HEK293T (cell line): ENCODE measurements at regions not wholly inside any gene's neighbourhood (a gene's known extent, or its start where the extent isn't known, plus 50 kb on each side); places are given as distances from the start of the nearest gene placed in this dataset.

ENCODE experiments used
- CTCF ChIA-PET: fragments of 350-600 bp; formaldehyde crosslinking; extraction: SDS; loops from one replicate; lab custom pipeline; 2021; ENCODE audit warnings: antibody characterized with exemption, inconsistent platforms; lab: Yijun Ruan, JAX
- POLR2A ChIA-PET: fragments of 350-600 bp; formaldehyde crosslinking; extraction: SDS; loops from one replicate; lab custom pipeline; 2020; ENCODE audit warnings: antibody characterized with exemption, inconsistent platforms; lab: Yijun Ruan, JAX
- DNase-seq: peaks from one replicate; pipeline ENCODE4 v3.0.0; 2012; ENCODE audit warnings: mixed read lengths; ENCODE audit errors: extremely low spot score
- ARNT ChIP-seq: fragments of 450-650 bp; IDR thresholded peaks from 2 replicates; pipeline ENCODE4 v1.6.1; 2017; ENCODE audit warnings: mild to moderate bottlenecking
- BHLHE40 ChIP-seq: fragments of 450-650 bp; IDR thresholded peaks from 2 replicates; pipeline ENCODE4 v1.6.1; 2016; ENCODE audit warnings: mild to moderate bottlenecking, moderate library complexity, borderline replicate concordance
- CTBP1 ChIP-seq: fragments of 450-650 bp; IDR thresholded peaks from 2 replicates; pipeline ENCODE4 v1.6.1; 2016; ENCODE audit warnings: borderline replicate concordance
- ELF4 ChIP-seq: fragments of 450-650 bp; IDR thresholded peaks from 2 replicates; pipeline ENCODE4 v1.6.1; 2017; ENCODE audit warnings: antibody characterized with exemption
- FOXA1 ChIP-seq: fragments of 450-650 bp; IDR thresholded peaks from 2 replicates; pipeline ENCODE4 v1.6.1; 2016; ENCODE audit warnings: mild to moderate bottlenecking
- FOXK2 ChIP-seq: fragments of 450-650 bp; IDR thresholded peaks from 2 replicates; pipeline ENCODE4 v1.6.1; 2016; ENCODE audit warnings: mild to moderate bottlenecking
- FOXM1 ChIP-seq: fragments of 450-650 bp; IDR thresholded peaks from 2 replicates; pipeline ENCODE4 v1.6.1; 2017; ENCODE audit warnings: mild to moderate bottlenecking, borderline replicate concordance
- HDGF ChIP-seq: fragments of 450-650 bp; IDR thresholded peaks from 2 replicates; pipeline ENCODE4 v1.6.1; 2017; ENCODE audit warnings: antibody characterized with exemption, borderline replicate concordance
- L3MBTL2 ChIP-seq: fragments of 450-650 bp; conservative IDR thresholded peaks from 2 replicates; pipeline ENCODE4 v1.6.1; 2016; ENCODE audit warnings: mild to moderate bottlenecking
- LEF1 ChIP-seq: fragments of 450-650 bp; IDR thresholded peaks from 2 replicates; pipeline ENCODE4 v1.6.1; 2017; ENCODE audit warnings: mild to moderate bottlenecking, borderline replicate concordance
- NFRKB ChIP-seq: fragments of 450-650 bp; IDR thresholded peaks from 2 replicates; pipeline ENCODE4 v1.6.1; 2016; ENCODE audit warnings: mild to moderate bottlenecking, moderate library complexity
- PKNOX1 ChIP-seq: fragments of 450-650 bp; IDR thresholded peaks from 2 replicates; pipeline ENCODE4 v1.6.1; 2016
- SP1 ChIP-seq: fragments of 450-650 bp; IDR thresholded peaks from 2 replicates; pipeline ENCODE4 v1.6.1; 2017
- SUZ12 ChIP-seq: fragments of 450-650 bp; IDR thresholded peaks from 2 replicates; pipeline ENCODE4 v1.6.1; 2016; ENCODE audit warnings: mild to moderate bottlenecking
- TARDBP ChIP-seq: fragments of 450-650 bp; IDR thresholded peaks from 2 replicates; pipeline ENCODE4 v1.6.1; 2016
- ZNF384 ChIP-seq: fragments of 450-650 bp; IDR thresholded peaks from 2 replicates; pipeline ENCODE4 v1.6.1; 2016

DNA sequence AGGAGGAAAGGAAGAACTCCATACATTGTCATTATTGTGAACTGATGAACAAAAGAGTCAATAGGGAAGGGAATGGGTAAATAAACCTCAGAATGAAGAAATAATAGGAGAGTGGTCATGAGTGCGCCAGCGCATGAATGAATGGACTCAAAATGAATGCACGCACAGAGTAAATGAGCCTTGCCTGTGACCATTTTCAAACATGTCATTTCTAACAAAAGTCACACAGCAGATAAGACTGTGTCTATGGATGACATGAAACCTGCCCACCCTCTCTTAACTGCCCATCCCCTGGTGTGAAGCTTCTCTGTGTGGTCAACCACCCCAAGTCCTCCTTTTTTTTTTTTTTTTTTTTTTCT, 121.1 kb upstream of the TEX51 start:
- ChIA-PET CTCF (interaction anchor here (0.7 to 2.9 kb wide), 3 partner anchors 120 to 925 kb away, joined by 3 to 18 read pairs (median 5); no protein-coding TSS in a partner anchor), POLR2A (no interaction called here)
- no peak for DNase-seq
- TF ChIP-seq FOXM1, result no peak
- no peak for TF ChIP-seq NFRKB
- no peak for TF ChIP-seq CTBP1
- no peak for TF ChIP-seq PKNOX1
- TF ChIP-seq BHLHE40, result no peak
- TF ChIP-seq ZNF384, result peak; percentile 60; the same call in 1 of the 2 replicates
- TF ChIP-seq L3MBTL2, result no peak
- no peak for TF ChIP-seq HDGF

- no peak for DNase-seq
- TF ChIP-seq ZNF384 (no peak), PKNOX1 (no peak), TARDBP (no peak), NFRKB (no peak), BHLHE40 (no peak), HDGF (no peak), FOXA1 (no peak), FOXM1 (no peak), SUZ12 (no peak), LEF1 (no peak), L3MBTL2 (no peak), SP1 (no peak)
- POLR2A ChIA-PET, result no interaction called here
- CTCF ChIA-PET, result interaction anchor here (0.8 to 1.6 kb wide), 2 partner anchors 193 to 251 kb away, joined by 3 to 6 read pairs; no protein-coding TSS in a partner anchor
Observed at GRCh38 chr2:126778561-126779501, 119.9 kb upstream of the TEX51 start.

DNA sequence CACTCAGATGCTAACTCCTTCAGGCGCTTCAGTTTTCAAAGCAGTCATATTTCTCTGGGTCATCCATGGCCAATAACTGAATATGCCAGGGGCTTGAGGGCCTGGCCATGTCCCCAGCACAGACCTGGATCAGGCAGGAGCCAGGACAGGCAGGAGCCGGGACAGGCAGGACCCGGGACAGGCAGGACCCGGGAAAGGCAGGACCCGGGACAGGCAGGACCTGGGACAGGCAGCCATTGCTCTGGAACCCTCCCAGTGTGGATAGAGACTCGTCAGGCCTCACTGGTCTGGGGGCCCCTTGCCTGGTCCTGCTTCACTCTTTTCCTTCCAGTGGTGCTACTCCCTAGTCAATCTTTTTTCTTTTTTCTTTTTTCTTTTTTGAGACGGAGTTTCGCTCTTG, 117.5 kb upstream of the TEX51 start:
- TF ChIP-seq PKNOX1, result no peak
- ChIA-PET CTCF (no interaction called here), POLR2A (no interaction called here)

GRCh38 chr2:126781806-126782205, 116.9 kb upstream of the TEX51 start:
- TF ChIP-seq TARDBP (no peak), LEF1 (no peak), ZNF384 (no peak), FOXA1 (no peak), SUZ12 (no peak), BHLHE40 (no peak), ELF4 (no peak), PKNOX1 (no peak), ARNT (no peak)
- ChIA-PET CTCF (no interaction called here), POLR2A (no interaction called here)
- DNase-seq, result no peak

More for the DNA sequence above, 117.5 kb upstream of the TEX51 start:
- DNase-seq, result no peak

DNA sequence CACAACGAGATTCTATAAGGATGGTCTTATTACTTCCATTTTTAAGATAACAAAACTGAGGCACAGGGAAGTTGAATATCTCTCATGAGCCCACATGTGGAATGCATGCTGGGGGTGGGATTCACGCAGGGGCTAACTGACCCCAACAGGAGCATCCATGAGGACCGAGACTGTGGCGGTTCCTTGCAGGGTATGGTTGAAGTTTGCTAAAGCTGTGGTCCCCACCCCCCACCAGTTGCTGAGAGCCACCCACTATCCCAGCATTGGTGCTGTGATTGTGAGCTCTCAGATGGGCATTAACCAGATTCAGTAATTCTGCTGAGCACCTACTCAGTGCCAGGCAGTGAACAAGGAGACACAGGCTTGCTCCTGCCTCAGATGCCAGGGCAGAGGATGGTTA, 116.0 kb upstream of the TEX51 start:
- no peak for DNase-seq

More for the DNA sequence above, 116.0 kb upstream of the TEX51 start:
- ChIA-PET CTCF (no interaction called here), POLR2A (no interaction called here)
- TF ChIP-seq SUZ12 (no peak), HDGF (no peak), ARNT (no peak), CTBP1 (no peak), FOXK2 (no peak), TARDBP (no peak), SP1 (no peak), NFRKB (no peak), FOXA1 (no peak), BHLHE40 (no peak), LEF1 (no peak), L3MBTL2 (no peak), PKNOX1 (no peak), ZNF384 (no peak), ELF4 (no peak)
